ENCODE measurements at regions not wholly inside any gene's neighbourhood (a gene's known extent, or its start where the extent isn't known, plus 50 kb on each side); places are given as distances from the start of the nearest gene placed in this dataset.

DNA sequence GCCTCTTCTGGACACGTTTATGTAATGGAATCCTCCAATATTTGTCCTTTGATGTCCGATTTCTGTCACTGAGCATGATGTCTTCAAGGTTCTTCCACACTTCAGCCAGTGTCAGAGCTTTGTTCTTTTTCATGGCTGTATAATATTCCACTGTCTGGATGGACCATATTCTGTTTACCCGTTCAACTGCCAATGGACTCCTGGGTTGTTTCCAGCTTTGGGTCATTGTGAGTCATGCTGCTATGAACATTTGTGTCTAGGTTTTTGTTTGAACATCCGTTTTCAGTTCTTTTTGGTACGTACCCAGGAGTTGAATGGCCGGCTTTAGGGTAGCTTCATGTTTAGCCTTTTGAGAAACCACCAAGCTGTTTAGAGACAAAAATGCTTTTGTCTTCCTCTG, 93.2 kb downstream of the SHOX start:
- ChIA-PET POLR2A (no interaction called here), CTCF (ENCODE audit: low intra/inter-chr PET ratio) (no interaction called here)
- intact Hi-C loops (cut with micrococcal nuclease) (no loop called here), in situ Hi-C loops (cut with MboI) (no loop called here)
- H3K4me1 ChIP-seq (replicated peaks in 1 of 2; ENCODE audit: control insufficient read depth in 2 of 2, insufficient read depth in 2 of 2, low read length in 2 of 2), result no peaks in the 10 kb centered on the region
- ATAC-seq (no peak), DNase-seq (ENCODE audit: extremely low read depth in 1 of 4, low spot score in 3 of 4) (no peak), FAIRE-seq (no peak)
- H3K79me2 ChIP-seq (ENCODE audit: control insufficient read depth, insufficient read depth, low read length), result no peaks in the 10 kb centered on the region
- TF ChIP-seq ZNF146 (CRISPR knock-in tag; IDR thresholded peaks at IDR 0.05; ENCODE audit: unreplicated experiment), result peak; percentile 78
- TF ChIP-seq, protein P1, sequence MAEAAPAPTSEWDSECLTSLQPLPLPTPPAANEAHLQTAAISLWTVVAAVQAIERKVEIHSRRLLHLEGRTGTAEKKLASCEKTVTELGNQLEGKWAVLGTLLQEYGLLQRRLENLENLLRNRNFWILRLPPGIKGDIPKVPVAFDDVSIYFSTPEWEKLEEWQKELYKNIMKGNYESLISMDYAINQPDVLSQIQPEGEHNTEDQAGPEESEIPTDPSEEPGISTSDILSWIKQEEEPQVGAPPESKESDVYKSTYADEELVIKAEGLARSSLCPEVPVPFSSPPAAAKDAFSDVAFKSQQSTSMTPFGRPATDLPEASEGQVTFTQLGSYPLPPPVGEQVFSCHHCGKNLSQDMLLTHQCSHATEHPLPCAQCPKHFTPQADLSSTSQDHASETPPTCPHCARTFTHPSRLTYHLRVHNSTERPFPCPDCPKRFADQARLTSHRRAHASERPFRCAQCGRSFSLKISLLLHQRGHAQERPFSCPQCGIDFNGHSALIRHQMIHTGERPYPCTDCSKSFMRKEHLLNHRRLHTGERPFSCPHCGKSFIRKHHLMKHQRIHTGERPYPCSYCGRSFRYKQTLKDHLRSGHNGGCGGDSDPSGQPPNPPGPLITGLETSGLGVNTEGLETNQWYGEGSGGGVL (CRISPR knock-in tag; IDR thresholded peaks at IDR 0.05), result no peak
- peak; percentile 58 for TF ChIP-seq RBM25 (IDR thresholded peaks at IDR 0.05; ENCODE audit: low read depth, low read length, severe bottlenecking)
- no peaks in the 10 kb centered on the region for H3K27me3 ChIP-seq (ENCODE audit: control insufficient read depth in 2 of 2, insufficient read depth in 2 of 2, low read length in 2 of 2)
- H3K9me1 ChIP-seq (ENCODE audit: control insufficient read depth, insufficient read depth, low read length), result no peaks in the 10 kb centered on the region
- H3K9me3 ChIP-seq (replicated peaks; ENCODE audit: control insufficient read depth, insufficient read depth, low read depth, low read length), result no peaks in the 10 kb centered on the region
- H3K9ac ChIP-seq (ENCODE audit: insufficient read depth in 1 of 2, low read depth in 2 of 2, low read length in 2 of 2), result no peak overlapping the region
- 34% methylated on average over 6 of the region's 6 CpGs for WGBS (ENCODE audit: insufficient coverage, low coverage, missing lambda C conversion rate)
- no peaks in the 10 kb centered on the region for H3K36me3 ChIP-seq (ENCODE audit: control insufficient read depth, insufficient read depth, low read length)
- H3K4me2 ChIP-seq (ENCODE audit: insufficient read depth, low read length), result no peak overlapping the region
- no peaks in the 10 kb centered on the region for H4K20me1 ChIP-seq (replicated peaks; ENCODE audit: control insufficient read depth, insufficient read depth, low read length)
- no peak overlapping the region for H3K4me3 ChIP-seq
- no peak overlapping the region for H2AFZ ChIP-seq (ENCODE audit: low read depth, low read length)
- no peak overlapping the region for H3K27ac ChIP-seq (ENCODE audit: extremely low read depth, low read depth, low read length)
- no TSS peak for BruUV-seq (replicated peaks)

DNA sequence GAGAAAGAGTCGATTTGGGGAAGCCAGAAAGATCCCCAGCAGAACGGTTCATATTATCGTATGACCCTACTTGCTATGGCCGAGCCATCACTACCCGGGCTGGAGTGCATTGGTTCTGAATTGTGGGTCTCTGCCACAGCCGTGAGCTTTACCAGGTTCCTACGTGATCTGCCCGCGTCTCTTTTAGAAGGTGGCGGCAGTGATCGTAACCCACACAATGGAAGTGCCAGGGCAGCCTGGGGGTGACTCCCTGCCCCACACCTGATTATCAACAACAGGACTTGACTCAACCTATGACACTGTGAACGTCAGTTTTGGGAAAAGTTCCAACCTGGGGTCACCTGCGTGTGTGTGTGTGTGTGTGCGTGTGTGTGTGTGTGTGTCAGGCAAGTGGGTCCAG, 90.8 kb downstream of the SHOX start:
- H3K27me3 ChIP-seq (ENCODE audit: control insufficient read depth in 2 of 2, insufficient read depth in 2 of 2, low read length in 2 of 2), result no peaks in the 10 kb centered on the region
- WGBS (ENCODE audit: insufficient coverage, low coverage, missing lambda C conversion rate), result 34% methylated on average over 14 of the region's 14 CpGs
- H3K4me3 ChIP-seq, result no peak overlapping the region
- no peak overlapping the region for H3K9ac ChIP-seq (ENCODE audit: insufficient read depth in 1 of 2, low read depth in 2 of 2, low read length in 2 of 2)
- no peak overlapping the region for H3K27ac ChIP-seq (ENCODE audit: extremely low read depth, low read depth, low read length)
- no peak for DNase-seq (ENCODE audit: extremely low read depth in 1 of 4, low spot score in 3 of 4)
- no peaks in the 10 kb centered on the region for H4K20me1 ChIP-seq (replicated peaks; ENCODE audit: control insufficient read depth, insufficient read depth, low read length)
- no peak for ATAC-seq
- BruUV-seq (replicated peaks), result no TSS peak
- H2AFZ ChIP-seq (ENCODE audit: low read depth, low read length), result no peak overlapping the region
- H3K79me2 ChIP-seq (ENCODE audit: control insufficient read depth, insufficient read depth, low read length), result no peaks in the 10 kb centered on the region
- no peaks in the 10 kb centered on the region for H3K9me1 ChIP-seq (ENCODE audit: control insufficient read depth, insufficient read depth, low read length)
- FAIRE-seq, result no peak
- H3K36me3 ChIP-seq (ENCODE audit: control insufficient read depth, insufficient read depth, low read length), result no peaks in the 10 kb centered on the region
- no peaks in the 10 kb centered on the region for H3K9me3 ChIP-seq (replicated peaks; ENCODE audit: control insufficient read depth, insufficient read depth, low read depth, low read length)
- no peaks in the 10 kb centered on the region for H3K4me1 ChIP-seq (replicated peaks in 1 of 2; ENCODE audit: control insufficient read depth in 2 of 2, insufficient read depth in 2 of 2, low read length in 2 of 2)
- CTCF ChIA-PET (ENCODE audit: low intra/inter-chr PET ratio), result no interaction called here
- in situ Hi-C loops (cut with MboI), result no loop called here
- POLR2A ChIA-PET, result no interaction called here
- H3K4me2 ChIP-seq (ENCODE audit: insufficient read depth, low read length), result no peak overlapping the region
- intact Hi-C loops (cut with micrococcal nuclease), result no loop called here
- TF ChIP-seq SMC3 (conservative IDR thresholded peaks at IDR 0.05; ENCODE audit: insufficient read depth, low read depth, low read length) (no peak), HDAC1 (IDR thresholded peaks at IDR 0.05) (no peak)
- TF ChIP-seq, protein P2, sequence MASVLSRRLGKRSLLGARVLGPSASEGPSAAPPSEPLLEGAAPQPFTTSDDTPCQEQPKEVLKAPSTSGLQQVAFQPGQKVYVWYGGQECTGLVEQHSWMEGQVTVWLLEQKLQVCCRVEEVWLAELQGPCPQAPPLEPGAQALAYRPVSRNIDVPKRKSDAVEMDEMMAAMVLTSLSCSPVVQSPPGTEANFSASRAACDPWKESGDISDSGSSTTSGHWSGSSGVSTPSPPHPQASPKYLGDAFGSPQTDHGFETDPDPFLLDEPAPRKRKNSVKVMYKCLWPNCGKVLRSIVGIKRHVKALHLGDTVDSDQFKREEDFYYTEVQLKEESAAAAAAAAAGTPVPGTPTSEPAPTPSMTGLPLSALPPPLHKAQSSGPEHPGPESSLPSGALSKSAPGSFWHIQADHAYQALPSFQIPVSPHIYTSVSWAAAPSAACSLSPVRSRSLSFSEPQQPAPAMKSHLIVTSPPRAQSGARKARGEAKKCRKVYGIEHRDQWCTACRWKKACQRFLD (CRISPR knock-in tag; IDR thresholded peaks at IDR 0.05), result no peak
- TF ChIP-seq, protein P3, sequence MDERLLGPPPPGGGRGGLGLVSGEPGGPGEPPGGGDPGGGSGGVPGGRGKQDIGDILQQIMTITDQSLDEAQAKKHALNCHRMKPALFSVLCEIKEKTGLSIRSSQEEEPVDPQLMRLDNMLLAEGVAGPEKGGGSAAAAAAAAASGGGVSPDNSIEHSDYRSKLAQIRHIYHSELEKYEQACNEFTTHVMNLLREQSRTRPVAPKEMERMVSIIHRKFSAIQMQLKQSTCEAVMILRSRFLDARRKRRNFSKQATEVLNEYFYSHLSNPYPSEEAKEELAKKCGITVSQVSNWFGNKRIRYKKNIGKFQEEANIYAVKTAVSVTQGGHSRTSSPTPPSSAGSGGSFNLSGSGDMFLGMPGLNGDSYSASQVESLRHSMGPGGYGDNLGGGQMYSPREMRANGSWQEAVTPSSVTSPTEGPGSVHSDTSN (CRISPR knock-in tag; IDR thresholded peaks at IDR 0.05; ENCODE audit: low read depth), result no peak
- TF ChIP-seq, protein P3 (tag; conservative IDR thresholded peaks at IDR 0.05; ENCODE audit: low read depth), result no peak
- TF ChIP-seq, protein P4, sequence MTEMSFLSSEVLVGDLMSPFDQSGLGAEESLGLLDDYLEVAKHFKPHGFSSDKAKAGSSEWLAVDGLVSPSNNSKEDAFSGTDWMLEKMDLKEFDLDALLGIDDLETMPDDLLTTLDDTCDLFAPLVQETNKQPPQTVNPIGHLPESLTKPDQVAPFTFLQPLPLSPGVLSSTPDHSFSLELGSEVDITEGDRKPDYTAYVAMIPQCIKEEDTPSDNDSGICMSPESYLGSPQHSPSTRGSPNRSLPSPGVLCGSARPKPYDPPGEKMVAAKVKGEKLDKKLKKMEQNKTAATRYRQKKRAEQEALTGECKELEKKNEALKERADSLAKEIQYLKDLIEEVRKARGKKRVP (CRISPR knock-in tag; IDR thresholded peaks at IDR 0.05), result no peak
